Stimulated activated memory B cell treated with anti-CD40 and anti-IgM and Interleukin-4, amounts not matched to agents 10 μg/mL and 1 μg/mL and 100 μg/mL, for 72 hours (primary cell): ENCODE measurements at regions not wholly inside any gene's neighbourhood (a gene's known extent, or its start where the extent isn't known, plus 50 kb on each side); places are given as distances from the start of the nearest gene placed in this dataset.
"Not testable (repeated sequence)": the region's sequence is repeated elsewhere in the genome, so short reads cannot be mapped to it uniquely, and the experiment has no call there.

Experiments
- ATAC-seq: fragments of 150-1000 bp; cut with Tn5 transposase; 2 replicates; pipeline ENCODE4 v1.10.0; 2021
- H3K27ac Mint-ChIP-seq: one replicate; pipeline ENCODE4 v1.8.0; 2022; ENCODE audit warnings: mild to moderate bottlenecking, mixed read lengths
- H3K27me3 Mint-ChIP-seq: one replicate; pipeline ENCODE4 v1.8.0; 2022; ENCODE audit warnings: mixed read lengths
- H3K36me3 Mint-ChIP-seq: one replicate; pipeline ENCODE4 v1.8.0; 2022; ENCODE audit warnings: mixed read lengths
- H3K4me1 Mint-ChIP-seq: one replicate; pipeline ENCODE4 v1.8.0; 2022; ENCODE audit warnings: mixed read lengths
- H3K4me3 Mint-ChIP-seq: one replicate; pipeline ENCODE4 v1.8.0; 2022; ENCODE audit warnings: mild to moderate bottlenecking, moderate library complexity, mixed read lengths
- H3K9me3 Mint-ChIP-seq: one replicate; pipeline ENCODE4 v1.8.0; 2022; ENCODE audit warnings: mixed read lengths

GRCh38 chr15:31501536-31502157 is 175.0 kb downstream of the KLF13 start:
- Mint-ChIP-seq H3K36me3 (no peaks in the 10 kb centered on the region), H3K27me3 (no peaks in the 10 kb centered on the region), H3K4me3 (no peak overlapping the region), H3K9me3 (no peaks in the 10 kb centered on the region), H3K27ac (no peak overlapping the region), H3K4me1 (peaks cover 5% of the 10 kb centered on the region)
- ATAC-seq, result peak; percentile 32

- no peaks in the 10 kb centered on the region for H3K36me3 Mint-ChIP-seq
- H3K27me3 Mint-ChIP-seq, result no peaks in the 10 kb centered on the region
- H3K4me1 Mint-ChIP-seq, result peaks cover 5% of the 10 kb centered on the region
- H3K27ac Mint-ChIP-seq, result no peak overlapping the region
- peaks cover 1% of the 10 kb centered on the region for H3K9me3 Mint-ChIP-seq
- ATAC-seq, result no peak
- H3K4me3 Mint-ChIP-seq, result no peak overlapping the region
Observed at GRCh38 chr15:31502541-31503229, 176.1 kb downstream of the KLF13 start.

- Mint-ChIP-seq H3K27me3 (no peaks in the 10 kb centered on the region), H3K4me1 (peaks cover 5% of the 10 kb centered on the region), H3K9me3 (peaks cover 3% of the 10 kb centered on the region), H3K27ac (no peak overlapping the region), H3K36me3 (no peaks in the 10 kb centered on the region), H3K4me3 (no peak overlapping the region)
- ATAC-seq, result peak; percentile 20
Observed at GRCh38 chr15:31503256-31503655, 176.6 kb downstream of the KLF13 start.

GRCh38 chr15:31503758-31504461 is 177.3 kb downstream of the KLF13 start:
- H3K27me3 Mint-ChIP-seq, result no peaks in the 10 kb centered on the region
- H3K27ac Mint-ChIP-seq, result no peak overlapping the region
- H3K4me1 Mint-ChIP-seq, result peaks cover 5% of the 10 kb centered on the region
- ATAC-seq, result peak; percentile 9
- H3K36me3 Mint-ChIP-seq, result no peaks in the 10 kb centered on the region
- H3K9me3 Mint-ChIP-seq, result peaks cover 3% of the 10 kb centered on the region
- no peak overlapping the region for H3K4me3 Mint-ChIP-seq

GRCh38 chr15:31504462-31504839 is 177.8 kb downstream of the KLF13 start:
- Mint-ChIP-seq H3K4me3 (no peak overlapping the region), H3K36me3 (no peaks in the 10 kb centered on the region), H3K27me3 (no peaks in the 10 kb centered on the region), H3K27ac (no peak overlapping the region), H3K4me1 (peaks cover 5% of the 10 kb centered on the region), H3K9me3 (peaks cover 3% of the 10 kb centered on the region)
- ATAC-seq, result no peak

GRCh38 chr15:31507573-31507972 is 180.9 kb downstream of the KLF13 start:
- not testable (repeated sequence) for ATAC-seq, H3K4me3 Mint-ChIP-seq, H3K36me3 Mint-ChIP-seq, H3K27ac Mint-ChIP-seq, H3K27me3 Mint-ChIP-seq, H3K4me1 Mint-ChIP-seq, H3K9me3 Mint-ChIP-seq

GRCh38 chr15:31508656-31509055 is 182.0 kb downstream of the KLF13 start:
- Mint-ChIP-seq H3K9me3 (peaks cover 3% of the 10 kb centered on the region), H3K27ac (no peak overlapping the region), H3K36me3 (no peaks in the 10 kb centered on the region), H3K4me3 (no peak overlapping the region), H3K4me1 (peaks cover 15% of the 10 kb centered on the region), H3K27me3 (peaks cover 16% of the 10 kb centered on the region)
- ATAC-seq, result no peak

GRCh38 chr15:31510057-31510456 is 183.4 kb downstream of the KLF13 start:
- no peak for ATAC-seq
- Mint-ChIP-seq H3K9me3 (peaks cover 3% of the 10 kb centered on the region), H3K36me3 (no peaks in the 10 kb centered on the region), H3K27me3 (peaks cover 30% of the 10 kb centered on the region), H3K4me1 (peaks cover 15% of the 10 kb centered on the region), H3K27ac (no peak overlapping the region), H3K4me3 (no peak overlapping the region)

GRCh38 chr15:31511707-31512310 is 185.2 kb downstream of the KLF13 start:
- ATAC-seq, result no peak
- Mint-ChIP-seq H3K4me3 (peak overlapping the region; percentile 6), H3K27ac (peak overlapping the region; percentile 28), H3K9me3 (peaks cover 8% of the 10 kb centered on the region), H3K27me3 (peaks cover 47% of the 10 kb centered on the region), H3K4me1 (peaks cover 15% of the 10 kb centered on the region), H3K36me3 (no peaks in the 10 kb centered on the region)

GRCh38 chr15:31513178-31513577 is 186.5 kb downstream of the KLF13 start:
- Mint-ChIP-seq H3K4me3 (no peak overlapping the region), H3K27me3 (peaks cover 58% of the 10 kb centered on the region), H3K36me3 (no peaks in the 10 kb centered on the region), H3K4me1 (peaks cover 15% of the 10 kb centered on the region), H3K9me3 (peaks cover 6% of the 10 kb centered on the region), H3K27ac (no peak overlapping the region)
- no peak for ATAC-seq

- Mint-ChIP-seq H3K36me3 (no peaks in the 10 kb centered on the region), H3K27me3 (peaks cover 66% of the 10 kb centered on the region), H3K4me1 (peaks cover 15% of the 10 kb centered on the region), H3K27ac (no peak overlapping the region), H3K4me3 (no peak overlapping the region), H3K9me3 (peaks cover 6% of the 10 kb centered on the region)
- no peak for ATAC-seq
Observed at GRCh38 chr15:31516440-31516839, 189.8 kb downstream of the KLF13 start.

GRCh38 chr15:31516874-31517273 is 190.2 kb downstream of the KLF13 start:
- Mint-ChIP-seq H3K36me3 (no peaks in the 10 kb centered on the region), H3K4me3 (no peak overlapping the region), H3K4me1 (peaks cover 14% of the 10 kb centered on the region), H3K9me3 (peaks cover 6% of the 10 kb centered on the region), H3K27me3 (peaks cover 66% of the 10 kb centered on the region), H3K27ac (no peak overlapping the region)
- no peak for ATAC-seq

GRCh38 chr15:31517711-31518110 is 191.1 kb downstream of the KLF13 start:
- Mint-ChIP-seq H3K4me1 (peaks cover 8% of the 10 kb centered on the region), H3K27ac (no peak overlapping the region), H3K9me3 (peaks cover 6% of the 10 kb centered on the region), H3K4me3 (no peak overlapping the region), H3K27me3 (peaks cover 59% of the 10 kb centered on the region), H3K36me3 (no peaks in the 10 kb centered on the region)
- ATAC-seq, result no peak

- no peaks in the 10 kb centered on the region for H3K9me3 Mint-ChIP-seq
- ATAC-seq, result no peak
- H3K4me1 Mint-ChIP-seq, result peaks cover 10% of the 10 kb centered on the region
- H3K4me3 Mint-ChIP-seq, result no peak overlapping the region
- no peaks in the 10 kb centered on the region for H3K36me3 Mint-ChIP-seq
- peaks cover 28% of the 10 kb centered on the region for H3K27me3 Mint-ChIP-seq
- H3K27ac Mint-ChIP-seq, result no peak overlapping the region
Observed at GRCh38 chr15:31522028-31522427, 195.4 kb downstream of the KLF13 start.

- ATAC-seq, result no peak
Observed at GRCh38 chr15:31523027-31523654, 196.5 kb downstream of the KLF13 start.

More at GRCh38 chr15:31523027-31523654, 196.5 kb downstream of the KLF13 start:
- peaks cover 30% of the 10 kb centered on the region for H3K27me3 Mint-ChIP-seq
- no peak overlapping the region for H3K4me3 Mint-ChIP-seq
- H3K9me3 Mint-ChIP-seq, result no peaks in the 10 kb centered on the region
- no peaks in the 10 kb centered on the region for H3K36me3 Mint-ChIP-seq
- H3K27ac Mint-ChIP-seq, result no peak overlapping the region
- peaks cover 10% of the 10 kb centered on the region for H3K4me1 Mint-ChIP-seq
